HG03354 (cell line): ENCODE measurements at regions not wholly inside any gene's neighbourhood (a gene's known extent, or its start where the extent isn't known, plus 50 kb on each side); places are given as distances from the start of the nearest gene placed in this dataset.
"Not testable (repeated sequence)": the region's sequence is repeated elsewhere in the genome, so short reads cannot be mapped to it uniquely, and the experiment has no call there.

ENCODE experiments used
- ATAC-seq: cut with Tn5 transposase; IDR thresholded peaks from one replicate; pipeline ENCODE4 v1.9.1; 2021; ENCODE audit warnings: mild to moderate bottlenecking; ENCODE audit not compliant: unreplicated experiment, poor library complexity, severe bottlenecking

DNA sequence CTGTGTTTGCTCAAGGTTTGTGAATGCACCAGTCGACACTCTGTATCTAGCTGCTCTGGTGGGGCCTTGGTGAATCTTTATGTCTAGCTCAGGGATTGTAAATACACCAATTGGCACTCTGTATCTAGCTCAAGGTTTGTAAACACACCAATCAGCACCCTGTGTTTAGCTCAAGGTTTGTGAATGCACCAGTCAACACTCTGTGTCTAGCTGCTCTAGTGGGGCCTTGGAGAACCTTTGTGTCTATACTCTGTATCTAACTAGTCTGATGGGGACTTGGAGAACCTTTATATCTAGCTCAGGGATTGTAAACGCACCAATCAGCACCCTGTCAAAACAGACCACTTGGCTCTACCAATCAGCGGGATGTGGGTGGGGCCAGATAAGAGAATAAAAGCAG lies 61.3 kb upstream of the DHRS4 start:
- not testable (repeated sequence) for ATAC-seq

DNA sequence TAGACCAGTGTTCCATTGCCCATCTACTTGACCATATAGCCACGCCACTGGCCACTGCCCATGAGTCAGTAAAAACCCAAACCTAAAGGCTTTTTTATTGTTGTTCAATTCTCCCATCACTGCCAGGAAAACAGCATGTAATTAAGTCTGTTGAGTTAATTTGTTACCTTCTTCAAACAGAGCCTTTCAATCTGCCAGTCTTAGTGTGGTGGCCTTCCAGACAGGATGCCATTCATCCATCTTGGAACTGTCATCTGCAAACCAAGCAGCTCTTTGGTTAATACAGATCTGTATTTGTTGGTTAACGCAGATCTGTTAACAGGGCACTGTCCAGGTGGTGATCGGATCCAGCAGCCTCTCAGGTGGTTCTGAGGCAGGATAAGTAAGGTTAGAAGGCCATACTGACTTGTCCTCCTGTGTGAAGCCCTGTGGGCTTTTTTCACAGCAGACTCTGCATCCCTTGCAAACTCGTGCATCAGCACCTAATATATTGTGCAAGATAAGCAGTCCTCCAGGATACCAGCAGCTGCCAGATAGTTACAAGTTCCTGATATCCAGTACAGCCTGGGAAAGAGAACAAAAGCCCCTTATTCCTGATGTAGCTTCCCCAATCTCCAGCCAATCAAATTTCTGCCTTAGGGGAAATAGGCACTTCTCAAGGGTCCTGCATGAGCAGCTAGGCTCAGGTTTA lies 59.1 kb upstream of the DHRS4 start:
- no peak for ATAC-seq

DNA sequence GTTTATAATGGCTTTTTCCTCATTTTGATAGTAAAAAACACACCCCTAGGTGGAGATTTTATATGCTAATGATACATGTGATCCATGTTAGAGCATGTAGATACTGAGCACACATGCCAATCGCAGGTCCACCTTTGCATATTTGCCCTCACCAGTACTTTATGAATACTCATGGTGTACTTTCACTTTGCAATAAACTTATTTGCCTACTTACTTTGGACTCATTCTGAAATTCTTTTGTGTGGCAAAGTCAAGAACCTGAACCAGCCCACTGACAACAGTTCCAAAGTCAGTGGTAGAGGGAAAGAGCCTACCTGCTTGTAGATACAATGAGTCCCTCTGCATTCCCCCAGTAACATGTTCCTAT lies 58.5 kb upstream of the DHRS4 start:
- no peak for ATAC-seq

DNA sequence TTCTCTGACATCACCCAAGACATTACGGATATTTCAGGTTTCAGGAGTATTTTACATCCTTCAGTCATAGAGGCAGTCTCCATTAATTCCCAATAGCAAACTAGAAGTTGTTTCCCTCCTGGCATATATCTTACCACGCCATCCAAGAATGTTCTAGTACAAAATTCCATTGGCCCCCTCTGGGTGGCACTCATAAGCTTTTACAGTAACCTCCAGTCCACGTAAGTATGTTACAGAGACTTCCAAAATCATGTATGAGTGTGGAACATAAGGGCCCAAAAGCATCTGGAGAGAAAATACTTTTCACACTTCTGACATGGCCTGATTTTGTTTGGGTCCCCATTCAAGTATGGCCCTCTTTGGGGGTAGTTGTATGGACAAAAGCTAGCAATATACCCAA lies 58.1 kb upstream of the DHRS4 start:
- ATAC-seq = no peak

DNA sequence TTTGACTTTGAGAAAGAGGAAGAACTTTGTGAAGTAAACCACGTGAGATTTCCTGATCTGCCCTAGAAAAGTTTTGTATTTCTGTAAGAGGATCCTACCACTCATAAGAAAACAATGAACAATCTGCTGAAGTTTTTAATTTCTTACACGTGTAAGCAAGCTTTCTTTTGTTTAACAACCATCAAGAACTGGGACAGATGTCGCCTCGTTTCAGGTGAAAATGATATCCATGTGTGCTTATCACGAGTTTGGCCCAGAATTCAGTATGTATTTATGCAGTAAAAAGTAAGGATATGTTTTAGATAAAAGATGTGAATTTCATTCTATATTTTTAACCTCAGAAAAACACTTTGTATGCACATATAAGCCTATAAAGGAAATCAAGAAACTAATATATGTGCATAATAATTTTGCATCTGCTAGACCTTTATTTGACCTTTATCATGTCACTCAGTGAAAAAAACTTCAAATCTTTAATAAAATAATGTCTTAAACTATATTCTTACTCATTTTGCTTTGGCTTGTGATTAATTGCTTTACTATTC lies 56.9 kb upstream of the DHRS4 start:
- ATAC-seq = no peak

DNA sequence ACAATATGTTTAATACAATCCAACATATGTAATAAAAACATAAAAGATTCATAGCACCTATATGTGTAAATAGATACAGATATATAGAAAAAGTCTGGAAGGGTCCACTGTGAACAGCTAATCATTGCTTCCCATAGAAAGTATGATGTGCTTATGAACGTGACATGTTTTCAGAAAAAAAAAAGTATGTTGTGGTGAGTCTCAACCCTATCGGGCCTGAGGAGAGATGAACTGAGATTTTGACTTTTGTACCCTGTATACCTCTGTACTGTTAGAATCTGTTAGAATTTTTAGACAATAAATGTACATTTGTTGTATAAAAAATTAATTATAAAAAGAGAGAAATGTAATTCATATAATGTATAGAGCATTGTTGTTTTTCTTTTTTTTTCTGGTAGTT lies 56.3 kb upstream of the DHRS4 start:
- not testable (repeated sequence) for ATAC-seq

DNA sequence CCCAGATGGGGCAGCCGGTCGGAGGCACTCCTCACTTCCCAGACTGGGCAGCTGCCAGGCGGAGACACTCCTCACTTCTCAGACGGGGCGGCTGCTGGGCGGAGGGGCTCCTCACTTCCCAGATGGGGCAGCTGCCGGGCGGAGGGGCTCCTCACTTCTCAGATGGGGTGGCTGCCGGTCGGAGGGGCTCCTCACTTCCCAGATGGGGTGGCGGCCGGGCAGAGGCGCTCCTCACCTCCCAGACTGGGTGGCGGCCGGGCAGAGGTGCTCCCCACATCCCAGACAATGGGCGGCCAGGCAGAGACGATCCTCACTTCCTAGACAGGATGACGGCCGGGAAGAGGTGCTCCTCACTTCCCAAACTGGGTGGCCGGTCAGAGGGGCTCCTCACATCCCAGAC lies 55.2 kb upstream of the DHRS4 start:
- not testable (repeated sequence) for ATAC-seq

DNA sequence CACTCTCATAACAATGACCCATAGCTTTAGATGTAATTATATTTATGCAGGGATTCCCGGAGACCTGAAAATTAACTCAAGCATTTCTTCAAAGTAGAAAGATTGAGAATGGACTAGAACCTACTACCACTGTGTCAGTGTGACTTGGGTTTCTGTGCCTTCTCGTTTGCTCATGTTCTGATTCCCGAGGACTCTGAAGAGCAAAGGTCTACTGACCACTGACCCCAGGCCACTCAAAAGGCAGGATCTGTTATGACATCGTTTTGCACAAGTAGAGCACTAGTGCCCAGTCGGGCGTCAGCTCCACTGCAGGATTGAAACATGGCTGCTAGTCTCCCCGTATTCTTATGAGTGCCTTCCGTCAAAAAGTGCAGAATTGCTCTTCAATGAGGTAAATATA lies 53.8 kb upstream of the DHRS4 start:
- ATAC-seq = no peak

DNA sequence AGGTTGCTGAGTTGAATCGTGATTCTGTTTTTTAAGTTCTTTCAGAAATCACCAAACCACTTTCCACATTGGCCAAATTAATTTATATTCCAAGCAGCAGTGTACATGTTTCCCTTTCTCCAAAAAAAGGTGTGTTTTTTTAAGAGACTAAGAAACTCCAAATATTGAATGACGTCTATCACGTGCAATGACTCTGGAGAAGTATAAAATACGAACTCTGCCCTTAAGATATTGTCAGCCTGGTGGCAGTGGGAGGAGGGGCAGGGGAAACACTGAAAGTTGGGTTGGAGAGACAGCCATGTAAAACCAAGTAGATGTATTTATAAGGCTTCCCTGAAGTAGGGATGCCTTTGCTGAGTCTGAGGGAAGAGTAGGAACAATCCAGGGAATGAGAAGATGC lies 50.1 kb upstream of the DHRS4 start:
- ATAC-seq = no peak
